ENCODE measurements at regions not wholly inside any gene's neighbourhood (a gene's known extent, or its start where the extent isn't known, plus 50 kb on each side); places are given as distances from the start of the nearest gene placed in this dataset.
A peak's percentile ranks its signal among the peaks of the same experiment; 100 is the strongest.

DNA sequence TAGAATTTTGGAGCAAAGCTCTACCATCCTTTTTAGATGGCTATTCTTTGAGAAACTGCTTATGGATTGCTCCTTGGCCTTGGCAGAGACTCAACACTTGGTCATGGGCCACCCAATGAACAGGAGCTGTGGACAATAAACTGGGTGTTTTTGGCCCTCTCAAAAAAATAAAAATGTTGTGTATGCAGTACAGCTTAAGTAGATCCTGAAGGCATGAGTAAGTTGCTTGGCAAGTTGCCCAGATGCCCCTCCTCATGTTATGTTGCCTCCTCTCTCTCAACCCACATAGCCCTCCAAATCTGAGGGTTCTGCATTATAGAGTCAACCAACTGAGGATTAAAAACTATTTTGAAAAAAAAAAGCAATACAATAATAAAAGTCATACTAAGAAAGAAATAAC is 124.9 kb downstream of the ATP23 start:
- no peaks in the 10 kb centered on the region for H3K4me1 ChIP-seq (ENCODE audit: control insufficient read depth in 2 of 2, insufficient read depth in 2 of 2, low read length in 2 of 2)
- no peaks in the 10 kb centered on the region for H3K36me3 ChIP-seq (ENCODE audit: control insufficient read depth in 2 of 2, insufficient read depth in 2 of 2, low read length in 1 of 2)
- no peak for DNase-seq (ENCODE audit: low read depth in 6 of 9, low spot score in 9 of 9)
- no peak overlapping the region for H3K27ac ChIP-seq (ENCODE audit: low read depth in 1 of 2, low read length in 1 of 2)
- no peaks in the 10 kb centered on the region for H3K27me3 ChIP-seq (ENCODE audit: control insufficient read depth in 2 of 2, insufficient read depth in 1 of 2, low read length in 1 of 2)
- no peaks in the 10 kb centered on the region for H3K9me3 ChIP-seq (ENCODE audit: control insufficient read depth in 2 of 2, insufficient read depth in 1 of 2, low read length in 1 of 2)
- H3K4me3 ChIP-seq (ENCODE audit: low read length in 2 of 2), result no peak overlapping the region

DNA sequence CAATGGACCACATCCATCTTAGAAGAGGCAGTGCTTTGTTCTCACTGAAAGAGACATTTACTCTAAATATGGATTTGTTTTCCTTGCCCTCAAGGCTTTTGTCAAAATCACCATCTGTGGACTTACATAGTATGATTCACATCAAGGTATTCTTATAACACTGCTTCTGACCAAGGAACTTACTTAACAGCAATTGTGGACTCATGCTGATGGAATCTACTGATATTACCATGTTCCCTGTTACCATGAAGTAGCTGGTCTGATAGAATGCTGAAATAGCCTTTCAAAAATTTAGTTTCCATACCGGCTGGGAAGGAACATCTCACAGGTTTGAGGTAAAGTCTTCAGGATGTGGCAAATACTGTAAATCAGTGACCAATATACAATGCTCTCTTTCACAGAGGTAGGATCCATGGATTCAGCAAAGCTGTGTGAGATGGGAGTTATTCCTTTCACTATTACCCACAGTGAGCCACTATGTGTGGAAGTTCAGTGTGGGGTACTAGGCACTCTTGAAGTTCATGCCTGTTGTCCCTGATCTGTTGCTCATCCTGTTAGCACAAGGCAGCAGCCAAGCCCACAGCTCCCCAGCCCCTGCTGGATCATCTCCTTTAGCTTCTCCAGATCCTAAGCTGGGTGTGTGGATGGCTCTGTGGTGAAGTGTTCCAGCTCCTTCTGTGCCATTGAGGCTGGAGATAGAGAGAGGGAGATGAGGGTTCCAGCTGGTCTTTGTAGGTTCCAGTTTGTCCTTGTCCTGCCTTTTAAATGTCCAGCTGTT is 126.4 kb downstream of the ATP23 start:
- H3K27ac ChIP-seq (ENCODE audit: low read depth in 1 of 2, low read length in 1 of 2), result peak overlapping the region in 1 of 2 donors; percentile 0

DNA sequence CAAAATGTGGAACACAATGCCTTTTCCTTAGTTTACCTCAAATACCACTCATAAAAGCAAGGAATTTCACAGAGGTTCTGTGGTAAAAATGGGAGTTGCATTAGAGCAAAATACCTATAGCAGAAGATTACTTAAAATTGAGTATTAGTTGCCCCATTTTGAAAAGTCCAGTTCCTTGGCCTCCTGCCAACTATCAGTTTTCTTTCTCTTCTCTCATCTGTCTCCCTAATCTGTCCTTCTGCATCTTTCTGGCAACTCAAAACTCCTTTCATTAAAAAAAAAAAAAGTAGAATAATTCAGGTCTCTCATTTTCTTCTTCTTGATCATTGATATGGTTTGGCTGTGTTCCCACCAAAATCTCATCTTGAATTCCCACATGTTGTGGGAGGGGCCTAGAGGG is 127.3 kb downstream of the ATP23 start:
- H3K27ac ChIP-seq (ENCODE audit: low read depth in 1 of 2, low read length in 1 of 2), result no peak overlapping the region

More for the DNA sequence above, 126.4 kb downstream of the ATP23 start:
- no peaks in the 10 kb centered on the region for H3K4me1 ChIP-seq (ENCODE audit: control insufficient read depth in 2 of 2, insufficient read depth in 2 of 2, low read length in 2 of 2)
- H3K9me3 ChIP-seq (ENCODE audit: control insufficient read depth in 2 of 2, insufficient read depth in 1 of 2, low read length in 1 of 2), result no peaks in the 10 kb centered on the region
- 0% methylated on average over 1 of the region's 1 CpG for WGBS
- H3K4me3 ChIP-seq (ENCODE audit: low read length in 2 of 2), result no peak overlapping the region
- DNase-seq (ENCODE audit: low read depth in 6 of 9, low spot score in 9 of 9), result no peak
- H3K27me3 ChIP-seq (ENCODE audit: control insufficient read depth in 2 of 2, insufficient read depth in 1 of 2, low read length in 1 of 2), result no peaks in the 10 kb centered on the region
- H3K36me3 ChIP-seq (ENCODE audit: control insufficient read depth in 2 of 2, insufficient read depth in 2 of 2, low read length in 1 of 2), result no peaks in the 10 kb centered on the region

DNA sequence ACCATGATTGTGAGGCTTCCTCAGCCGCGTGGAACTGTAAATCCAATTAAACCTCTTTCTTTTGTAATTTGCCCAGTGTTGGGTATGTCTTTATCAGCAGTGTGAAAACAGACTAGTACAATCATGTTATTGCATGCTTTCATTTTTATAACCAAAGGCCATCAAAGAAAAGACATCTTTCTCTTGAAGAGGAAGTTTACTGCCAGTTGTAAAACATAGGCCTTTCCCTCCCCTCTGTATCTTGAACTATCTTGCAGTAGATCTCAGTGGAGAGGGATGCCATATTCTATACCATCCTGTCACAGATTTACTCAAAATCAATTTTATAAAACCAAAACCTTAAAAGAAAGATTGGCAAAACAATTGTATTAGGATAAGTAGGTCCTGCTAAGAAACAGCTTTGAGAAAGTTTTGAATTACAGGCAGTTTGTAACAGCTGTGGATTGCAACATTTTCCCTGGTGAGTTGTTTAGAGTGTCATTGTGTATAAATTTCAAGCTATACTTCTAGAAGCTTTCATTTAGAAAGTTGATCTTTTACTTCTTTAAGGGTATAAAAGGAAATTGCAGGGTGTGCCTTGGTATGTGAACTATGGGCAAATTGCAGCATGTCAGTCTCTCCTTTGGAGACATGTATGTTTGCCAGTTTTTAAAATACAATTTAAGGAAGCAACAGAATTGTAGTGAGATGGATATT is 128.0 kb downstream of the ATP23 start:
- Histone ChIP-seq H3K36me3 (ENCODE audit: control insufficient read depth in 2 of 2, insufficient read depth in 2 of 2, low read length in 1 of 2) (no peaks in the 10 kb centered on the region), H3K4me1 (ENCODE audit: control insufficient read depth in 2 of 2, insufficient read depth in 2 of 2, low read length in 2 of 2) (no peaks in the 10 kb centered on the region), H3K27me3 (ENCODE audit: control insufficient read depth in 2 of 2, insufficient read depth in 1 of 2, low read length in 1 of 2) (no peaks in the 10 kb centered on the region), H3K27ac (ENCODE audit: low read depth in 1 of 2, low read length in 1 of 2) (peak overlapping the region in 1 of 2 donors; percentile 18), H3K9me3 (ENCODE audit: control insufficient read depth in 2 of 2, insufficient read depth in 1 of 2, low read length in 1 of 2) (no peaks in the 10 kb centered on the region), H3K4me3 (ENCODE audit: low read length in 2 of 2) (no peak overlapping the region)
- 94% methylated on average over 2 of the region's 2 CpGs for WGBS
- no peak for DNase-seq (ENCODE audit: low read depth in 6 of 9, low spot score in 9 of 9)

More for the DNA sequence above, 127.3 kb downstream of the ATP23 start:
- DNase-seq (ENCODE audit: low read depth in 6 of 9, low spot score in 9 of 9), result no peak
- no peaks in the 10 kb centered on the region for H3K9me3 ChIP-seq (ENCODE audit: control insufficient read depth in 2 of 2, insufficient read depth in 1 of 2, low read length in 1 of 2)
- H3K36me3 ChIP-seq (ENCODE audit: control insufficient read depth in 2 of 2, insufficient read depth in 2 of 2, low read length in 1 of 2), result no peaks in the 10 kb centered on the region
- no peaks in the 10 kb centered on the region for H3K27me3 ChIP-seq (ENCODE audit: control insufficient read depth in 2 of 2, insufficient read depth in 1 of 2, low read length in 1 of 2)
- no peak overlapping the region for H3K4me3 ChIP-seq (ENCODE audit: low read length in 2 of 2)
- no peaks in the 10 kb centered on the region for H3K4me1 ChIP-seq (ENCODE audit: control insufficient read depth in 2 of 2, insufficient read depth in 2 of 2, low read length in 2 of 2)

DNA sequence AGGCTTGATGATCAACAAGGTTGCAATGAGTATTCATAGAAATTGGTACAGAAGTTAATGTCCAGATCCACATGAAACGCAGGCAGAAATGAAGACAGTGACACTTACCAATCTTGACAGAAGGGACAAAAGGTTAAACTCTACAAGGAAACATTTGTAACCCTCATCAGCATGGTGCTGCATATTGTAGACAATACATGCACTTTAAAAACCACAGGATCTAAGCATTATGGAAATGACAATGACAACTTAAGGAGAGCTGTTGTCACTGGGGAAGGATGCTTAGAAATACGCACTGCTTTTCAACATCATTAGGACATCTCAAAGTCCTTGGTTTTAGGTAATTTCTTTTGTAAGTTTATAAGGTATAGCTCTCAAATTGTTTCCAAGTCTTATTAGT is 130.6 kb downstream of the ATP23 start:
- Histone ChIP-seq H3K4me1 (ENCODE audit: control insufficient read depth in 2 of 2, insufficient read depth in 2 of 2, low read length in 2 of 2) (no peaks in the 10 kb centered on the region), H3K4me3 (ENCODE audit: low read length in 2 of 2) (no peak overlapping the region), H3K27me3 (ENCODE audit: control insufficient read depth in 2 of 2, insufficient read depth in 1 of 2, low read length in 1 of 2) (no peaks in the 10 kb centered on the region), H3K9me3 (ENCODE audit: control insufficient read depth in 2 of 2, insufficient read depth in 1 of 2, low read length in 1 of 2) (no peaks in the 10 kb centered on the region), H3K36me3 (ENCODE audit: control insufficient read depth in 2 of 2, insufficient read depth in 2 of 2, low read length in 1 of 2) (no peaks in the 10 kb centered on the region), H3K27ac (ENCODE audit: low read depth in 1 of 2, low read length in 1 of 2) (no peak overlapping the region)
- DNase-seq (ENCODE audit: low read depth in 6 of 9, low spot score in 9 of 9), result no peak
- 97% methylated on average over 2 of the region's 2 CpGs for WGBS

DNA sequence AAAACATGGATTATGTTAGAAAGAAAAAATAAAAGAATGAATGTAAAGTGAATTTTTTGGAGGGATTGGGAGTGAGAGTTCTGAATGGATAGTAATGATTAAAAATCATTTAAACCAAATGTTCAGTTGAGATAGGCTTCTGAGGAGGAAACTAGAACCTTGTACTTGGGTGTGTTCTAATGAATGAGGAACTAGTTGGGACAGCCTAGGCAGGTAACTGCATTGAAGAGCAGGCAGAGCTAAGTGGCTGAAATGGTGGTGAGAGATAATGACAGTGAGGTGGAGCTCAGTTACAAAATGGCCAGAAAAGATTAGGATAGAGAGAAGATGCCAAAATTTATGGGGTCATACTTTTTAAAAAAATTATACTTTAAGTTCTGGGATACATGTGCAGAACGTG is 132.9 kb downstream of the ATP23 start:
- WGBS, result 100% methylated on average over 1 of the region's 1 CpG
- no peaks in the 10 kb centered on the region for H3K27me3 ChIP-seq (ENCODE audit: control insufficient read depth in 2 of 2, insufficient read depth in 1 of 2, low read length in 1 of 2)
- no peaks in the 10 kb centered on the region for H3K9me3 ChIP-seq (ENCODE audit: control insufficient read depth in 2 of 2, insufficient read depth in 1 of 2, low read length in 1 of 2)

DNA sequence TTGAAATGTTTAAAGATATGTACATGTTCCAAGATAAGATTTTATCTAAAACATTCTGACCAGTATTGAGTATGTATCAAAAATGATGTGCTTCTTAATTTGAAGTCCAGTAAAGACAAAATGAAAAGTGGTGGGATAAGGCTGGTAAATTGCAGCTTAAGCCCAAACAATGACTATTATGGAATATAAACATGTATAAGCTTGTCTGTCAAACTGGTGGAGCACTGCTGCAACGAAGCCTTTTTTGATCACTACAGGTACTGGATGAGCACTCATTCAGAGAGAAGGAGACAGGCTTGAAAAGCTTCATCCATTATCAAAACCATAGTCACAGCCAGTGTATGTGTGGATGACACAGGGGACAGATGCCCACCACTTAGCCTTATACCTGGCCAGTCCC is 138.4 kb downstream of the ATP23 start:
- Histone ChIP-seq H3K36me3 (ENCODE audit: control insufficient read depth in 2 of 2, insufficient read depth in 2 of 2, low read length in 1 of 2) (no peaks in the 10 kb centered on the region), H3K9me3 (ENCODE audit: control insufficient read depth in 2 of 2, insufficient read depth in 1 of 2, low read length in 1 of 2) (no peaks in the 10 kb centered on the region), H3K27ac (ENCODE audit: low read depth in 1 of 2, low read length in 1 of 2) (no peak overlapping the region), H3K4me1 (ENCODE audit: control insufficient read depth in 2 of 2, insufficient read depth in 2 of 2, low read length in 2 of 2) (no peaks in the 10 kb centered on the region), H3K27me3 (ENCODE audit: control insufficient read depth in 2 of 2, insufficient read depth in 1 of 2, low read length in 1 of 2) (no peaks in the 10 kb centered on the region), H3K4me3 (ENCODE audit: low read length in 2 of 2) (no peak overlapping the region)
- WGBS, result 83% methylated on average over 1 of the region's 1 CpG
- no peak for DNase-seq (ENCODE audit: low read depth in 6 of 9, low spot score in 9 of 9)

More for the DNA sequence above, 132.9 kb downstream of the ATP23 start:
- H3K36me3 ChIP-seq (ENCODE audit: control insufficient read depth in 2 of 2, insufficient read depth in 2 of 2, low read length in 1 of 2), result no peaks in the 10 kb centered on the region
- no peaks in the 10 kb centered on the region for H3K4me1 ChIP-seq (ENCODE audit: control insufficient read depth in 2 of 2, insufficient read depth in 2 of 2, low read length in 2 of 2)
- no peak overlapping the region for H3K4me3 ChIP-seq (ENCODE audit: low read length in 2 of 2)
- DNase-seq (ENCODE audit: low read depth in 6 of 9, low spot score in 9 of 9), result no peak
- no peak overlapping the region for H3K27ac ChIP-seq (ENCODE audit: low read depth in 1 of 2, low read length in 1 of 2)

DNA sequence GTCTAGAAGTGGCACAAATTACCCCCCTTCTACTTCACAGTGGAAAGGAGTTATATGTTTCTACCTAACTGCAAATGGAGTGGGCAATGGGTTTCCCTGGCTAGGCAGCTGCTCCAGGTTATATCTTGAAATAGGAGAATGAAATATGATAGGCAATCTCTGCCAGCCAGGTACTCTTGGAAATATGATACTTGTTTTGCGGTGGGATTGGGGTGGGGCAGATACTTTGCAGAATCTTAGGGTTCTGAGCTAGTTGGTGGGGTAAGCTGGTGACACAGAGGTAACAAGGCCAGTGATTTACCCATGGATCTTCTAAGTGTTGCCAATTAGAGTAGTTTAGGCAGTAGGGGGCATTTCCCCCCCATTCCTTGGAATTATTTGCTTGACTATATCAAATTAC is 140.1 kb downstream of the ATP23 start:
- Histone ChIP-seq H3K36me3 (ENCODE audit: control insufficient read depth in 2 of 2, insufficient read depth in 2 of 2, low read length in 1 of 2) (no peaks in the 10 kb centered on the region), H3K4me3 (ENCODE audit: low read length in 2 of 2) (no peak overlapping the region), H3K27ac (ENCODE audit: low read depth in 1 of 2, low read length in 1 of 2) (no peak overlapping the region), H3K4me1 (ENCODE audit: control insufficient read depth in 2 of 2, insufficient read depth in 2 of 2, low read length in 2 of 2) (no peaks in the 10 kb centered on the region), H3K9me3 (ENCODE audit: control insufficient read depth in 2 of 2, insufficient read depth in 1 of 2, low read length in 1 of 2) (no peaks in the 10 kb centered on the region), H3K27me3 (ENCODE audit: control insufficient read depth in 2 of 2, insufficient read depth in 1 of 2, low read length in 1 of 2) (no peaks in the 10 kb centered on the region)
- DNase-seq (ENCODE audit: low read depth in 6 of 9, low spot score in 9 of 9), result no peak
- WGBS, result 0% methylated on average over 1 of the region's 1 CpG

DNA sequence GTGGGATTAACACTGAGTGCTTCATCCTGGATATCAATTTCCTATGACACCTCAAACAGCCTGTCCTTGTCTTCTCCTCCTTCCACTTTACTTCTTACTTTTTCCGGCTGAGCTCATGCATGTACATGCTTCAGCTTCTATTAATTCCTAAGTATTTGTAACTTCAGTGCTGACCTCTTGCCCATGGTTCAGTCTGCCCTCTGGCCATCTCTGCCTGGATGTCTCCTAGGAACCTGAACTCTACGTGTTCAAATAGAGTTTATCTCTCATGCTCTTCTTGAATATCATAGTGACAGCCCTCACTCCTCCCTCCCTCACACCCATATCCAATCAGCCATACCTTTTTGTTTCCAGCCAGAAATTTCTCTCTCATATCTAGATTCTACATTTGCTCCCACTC is 141.6 kb downstream of the ATP23 start:
- no peaks in the 10 kb centered on the region for H3K9me3 ChIP-seq (ENCODE audit: control insufficient read depth in 2 of 2, insufficient read depth in 1 of 2, low read length in 1 of 2)
- 91% methylated on average over 2 of the region's 2 CpGs for WGBS

More for the DNA sequence above, 141.6 kb downstream of the ATP23 start:
- H3K27me3 ChIP-seq (ENCODE audit: control insufficient read depth in 2 of 2, insufficient read depth in 1 of 2, low read length in 1 of 2), result no peaks in the 10 kb centered on the region
- H3K36me3 ChIP-seq (ENCODE audit: control insufficient read depth in 2 of 2, insufficient read depth in 2 of 2, low read length in 1 of 2), result no peaks in the 10 kb centered on the region
- DNase-seq (ENCODE audit: low read depth in 6 of 9, low spot score in 9 of 9), result no peak
- H3K27ac ChIP-seq (ENCODE audit: low read depth in 1 of 2, low read length in 1 of 2), result no peak overlapping the region
- H3K4me1 ChIP-seq (ENCODE audit: control insufficient read depth in 2 of 2, insufficient read depth in 2 of 2, low read length in 2 of 2), result no peaks in the 10 kb centered on the region
- no peak overlapping the region for H3K4me3 ChIP-seq (ENCODE audit: low read length in 2 of 2)

All from thymus (tissue), 11 donors.